ENCODE measurements at regions not wholly inside any gene's neighbourhood (a gene's known extent, or its start where the extent isn't known, plus 50 kb on each side); places are given as distances from the start of the nearest gene placed in this dataset.

- DNase-seq (ENCODE audit: low read depth, low spot score): no peak
- H3K9me3 Mint-ChIP-seq: no peaks in the 10 kb centered on the region
- H3K36me3 Mint-ChIP-seq (ENCODE audit: low read depth): no peaks in the 10 kb centered on the region
- H3K4me1 Mint-ChIP-seq: peaks cover 8% of the 10 kb centered on the region
- H3K4me3 Mint-ChIP-seq: no peak overlapping the region
- H3K27ac Mint-ChIP-seq (ENCODE audit: unreplicated experiment): no peak overlapping the region
- no peaks in the 10 kb centered on the region for H3K27me3 Mint-ChIP-seq (ENCODE audit: low read depth)
- no peak for TF ChIP-seq CTCF (conservative IDR thresholded peaks at IDR 0.05)
Observed at GRCh38 chr13:107242138-107242537, 674.2 kb upstream of the ARGLU1 start.

GRCh38 chr13:107241381-107241780 is 673.4 kb upstream of the ARGLU1 start:
- TF ChIP-seq CTCF (conservative IDR thresholded peaks at IDR 0.05): no peak
- peaks cover 8% of the 10 kb centered on the region for H3K4me1 Mint-ChIP-seq
- H3K36me3 Mint-ChIP-seq (ENCODE audit: low read depth): no peaks in the 10 kb centered on the region
- H3K27me3 Mint-ChIP-seq (ENCODE audit: low read depth): no peaks in the 10 kb centered on the region
- peak overlapping the region; percentile 27 for H3K27ac Mint-ChIP-seq (ENCODE audit: unreplicated experiment)
- no peak for DNase-seq (ENCODE audit: low read depth, low spot score)
- no peak overlapping the region for H3K4me3 Mint-ChIP-seq
- no peaks in the 10 kb centered on the region for H3K9me3 Mint-ChIP-seq

- Mint-ChIP-seq H3K4me3 (no peak overlapping the region), H3K36me3 (ENCODE audit: low read depth) (no peaks in the 10 kb centered on the region)
- no peak for DNase-seq (ENCODE audit: low read depth, low spot score)
Observed at GRCh38 chr13:107239213-107239612, 671.3 kb upstream of the ARGLU1 start.

GRCh38 chr13:107238262-107238981 is 670.5 kb upstream of the ARGLU1 start:
- Mint-ChIP-seq H3K27ac (ENCODE audit: unreplicated experiment) (no peak overlapping the region), H3K9me3 (no peaks in the 10 kb centered on the region), H3K4me3 (no peak overlapping the region), H3K4me1 (peaks cover 5% of the 10 kb centered on the region), H3K36me3 (ENCODE audit: low read depth) (no peaks in the 10 kb centered on the region), H3K27me3 (ENCODE audit: low read depth) (peaks cover 4% of the 10 kb centered on the region)
- no peak for TF ChIP-seq CTCF (conservative IDR thresholded peaks at IDR 0.05)
- DNase-seq (ENCODE audit: low read depth, low spot score): no peak

More at GRCh38 chr13:107239213-107239612, 671.3 kb upstream of the ARGLU1 start:
- TF ChIP-seq CTCF (conservative IDR thresholded peaks at IDR 0.05): no peak
- H3K27me3 Mint-ChIP-seq (ENCODE audit: low read depth): peaks cover 4% of the 10 kb centered on the region
- no peaks in the 10 kb centered on the region for H3K9me3 Mint-ChIP-seq
- H3K27ac Mint-ChIP-seq (ENCODE audit: unreplicated experiment): no peak overlapping the region
- peaks cover 8% of the 10 kb centered on the region for H3K4me1 Mint-ChIP-seq

- Mint-ChIP-seq H3K27me3 (ENCODE audit: low read depth) (peaks cover 4% of the 10 kb centered on the region), H3K36me3 (ENCODE audit: low read depth) (no peaks in the 10 kb centered on the region), H3K27ac (ENCODE audit: unreplicated experiment) (no peak overlapping the region), H3K9me3 (no peaks in the 10 kb centered on the region), H3K4me1 (peaks cover 5% of the 10 kb centered on the region), H3K4me3 (no peak overlapping the region)
- no peak for TF ChIP-seq CTCF (conservative IDR thresholded peaks at IDR 0.05)
- DNase-seq (ENCODE audit: low read depth, low spot score): no peak
Observed at GRCh38 chr13:107234319-107235073, 666.6 kb upstream of the ARGLU1 start.

Measured in neural crest cell (in vitro differentiated cells).